ENCODE measurements at regions not wholly inside any gene's neighbourhood (a gene's known extent, or its start where the extent isn't known, plus 50 kb on each side); places are given as distances from the start of the nearest gene placed in this dataset.

GRCh38 chr11:129691142-129691541, 124.5 kb upstream of the TMEM45B start:
- TF ChIP-seq MAX (IDR thresholded peaks at IDR 0.05; ENCODE audit: low read depth, low read length): no peak
- TF ChIP-seq CTCF (IDR thresholded peaks at IDR 0.05; ENCODE audit: low read depth, low read length): no peak

All from NB4 (cell line).